RWPE2 (cell line): ENCODE measurements at regions not wholly inside any gene's neighbourhood (a gene's known extent, or its start where the extent isn't known, plus 50 kb on each side); places are given as distances from the start of the nearest gene placed in this dataset.

Experiments
- ATAC-seq: fragments of 200-7000 bp; cut with Tn5 transposase; 3 replicates; pipeline ENCODE4 v1.9.1; 2021; ENCODE audit warnings: low read depth
- DNase-seq: peaks from one replicate; pipeline ENCODE4 v3.0.0-alpha.2; 2020; ENCODE audit warnings: low spot score
- H3K27ac ChIP-seq: fragments of 450-650 bp; 2 replicates; pipeline ENCODE4 v1.5.1; 2017; ENCODE audit warnings: mild to moderate bottlenecking; ENCODE audit not compliant: poor library complexity, severe bottlenecking
- H3K27me3 ChIP-seq: fragments of 250-450 bp; sonication (Bioruptor Pico); 2 replicates; pipeline ENCODE4 v1.5.1; 2021; ENCODE audit warnings: mild to moderate bottlenecking, moderate library complexity; ENCODE audit not compliant: insufficient read depth, poor library complexity, severe bottlenecking
- H3K36me3 ChIP-seq: fragments of 250-450 bp; sonication (Bioruptor Pico); 2 replicates; pipeline ENCODE4 v1.5.1; 2020; ENCODE audit warnings: low read depth, mild to moderate bottlenecking, moderate library complexity
- H3K4me1 ChIP-seq: fragments of 250-450 bp; sonication (Bioruptor Pico); 2 replicates; pipeline ENCODE4 v1.5.1; 2021; ENCODE audit warnings: mild to moderate bottlenecking, moderate library complexity; ENCODE audit not compliant: insufficient read depth, poor library complexity, severe bottlenecking
- H3K4me3 ChIP-seq: fragments of 250-450 bp; sonication (Bioruptor Pico); 2 replicates; pipeline ENCODE4 v1.5.1; 2021; ENCODE audit warnings: mild to moderate bottlenecking, moderate library complexity; ENCODE audit not compliant: severe bottlenecking
- H3K9me3 ChIP-seq: fragments of 250-450 bp; sonication (Bioruptor Pico); 2 replicates; pipeline ENCODE4 v1.5.1; 2021; ENCODE audit warnings: mild to moderate bottlenecking, moderate library complexity; ENCODE audit not compliant: severe bottlenecking
- TF ChIP-seq, protein P1 (sequence below): fragments of 450-650 bp; IDR thresholded peaks from one replicate; pipeline ENCODE4 v1.5.1; 2017; ENCODE audit warnings: mild to moderate bottlenecking, moderate library complexity; ENCODE audit not compliant: poor library complexity, severe bottlenecking

GRCh38 chr5:8871446-8871845 is 674.4 kb downstream of the SEMA5A start:
- Histone ChIP-seq H3K4me1 (no peaks in the 10 kb centered on the region), H3K27me3 (no peaks in the 10 kb centered on the region), H3K9me3 (no peaks in the 10 kb centered on the region), H3K36me3 (no peaks in the 10 kb centered on the region), H3K4me3 (no peak overlapping the region), H3K27ac (no peak overlapping the region)
- no peak for DNase-seq
- ATAC-seq = no peak
- TF ChIP-seq, protein P1, sequence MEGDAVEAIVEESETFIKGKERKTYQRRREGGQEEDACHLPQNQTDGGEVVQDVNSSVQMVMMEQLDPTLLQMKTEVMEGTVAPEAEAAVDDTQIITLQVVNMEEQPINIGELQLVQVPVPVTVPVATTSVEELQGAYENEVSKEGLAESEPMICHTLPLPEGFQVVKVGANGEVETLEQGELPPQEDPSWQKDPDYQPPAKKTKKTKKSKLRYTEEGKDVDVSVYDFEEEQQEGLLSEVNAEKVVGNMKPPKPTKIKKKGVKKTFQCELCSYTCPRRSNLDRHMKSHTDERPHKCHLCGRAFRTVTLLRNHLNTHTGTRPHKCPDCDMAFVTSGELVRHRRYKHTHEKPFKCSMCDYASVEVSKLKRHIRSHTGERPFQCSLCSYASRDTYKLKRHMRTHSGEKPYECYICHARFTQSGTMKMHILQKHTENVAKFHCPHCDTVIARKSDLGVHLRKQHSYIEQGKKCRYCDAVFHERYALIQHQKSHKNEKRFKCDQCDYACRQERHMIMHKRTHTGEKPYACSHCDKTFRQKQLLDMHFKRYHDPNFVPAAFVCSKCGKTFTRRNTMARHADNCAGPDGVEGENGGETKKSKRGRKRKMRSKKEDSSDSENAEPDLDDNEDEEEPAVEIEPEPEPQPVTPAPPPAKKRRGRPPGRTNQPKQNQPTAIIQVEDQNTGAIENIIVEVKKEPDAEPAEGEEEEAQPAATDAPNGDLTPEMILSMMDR = no peak

- no peak overlapping the region for H3K4me3 ChIP-seq
- H3K36me3 ChIP-seq = no peaks in the 10 kb centered on the region
- no peak overlapping the region for H3K27ac ChIP-seq
- H3K27me3 ChIP-seq = no peaks in the 10 kb centered on the region
- no peaks in the 10 kb centered on the region for H3K9me3 ChIP-seq
- no peaks in the 10 kb centered on the region for H3K4me1 ChIP-seq
- TF ChIP-seq, protein P1 = no peak
- DNase-seq (no peak), ATAC-seq (no peak)
These were observed 670.2 kb downstream of the SEMA5A start for GRCh38 chr5:8875722-8876121.

DNA sequence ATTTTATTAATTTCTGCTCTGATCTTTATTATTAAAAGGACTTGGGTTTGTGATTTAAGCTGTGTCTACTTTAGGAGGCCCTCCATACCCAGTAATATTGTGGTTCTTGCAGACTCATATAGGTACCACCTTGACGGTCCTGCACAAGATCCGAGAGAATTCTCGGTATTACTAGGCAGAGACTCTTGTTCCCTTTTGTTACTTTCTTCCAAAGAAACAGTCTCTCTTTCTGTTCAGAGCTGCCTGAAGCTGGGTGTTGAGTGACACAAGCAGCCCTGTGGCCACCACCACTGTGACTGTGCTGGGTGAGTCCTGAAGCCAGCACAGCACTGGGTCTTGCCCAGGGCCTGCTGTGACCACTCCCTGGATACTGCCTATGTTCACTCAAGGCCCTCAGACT is 666.6 kb downstream of the SEMA5A start:
- TF ChIP-seq, protein P1 = no peak
- no peak overlapping the region for H3K27ac ChIP-seq
- no peaks in the 10 kb centered on the region for H3K4me1 ChIP-seq
- H3K9me3 ChIP-seq = no peaks in the 10 kb centered on the region
- H3K27me3 ChIP-seq = no peaks in the 10 kb centered on the region
- DNase-seq (no peak), ATAC-seq (no peak)
- H3K36me3 ChIP-seq = no peaks in the 10 kb centered on the region
- H3K4me3 ChIP-seq = no peak overlapping the region

DNA sequence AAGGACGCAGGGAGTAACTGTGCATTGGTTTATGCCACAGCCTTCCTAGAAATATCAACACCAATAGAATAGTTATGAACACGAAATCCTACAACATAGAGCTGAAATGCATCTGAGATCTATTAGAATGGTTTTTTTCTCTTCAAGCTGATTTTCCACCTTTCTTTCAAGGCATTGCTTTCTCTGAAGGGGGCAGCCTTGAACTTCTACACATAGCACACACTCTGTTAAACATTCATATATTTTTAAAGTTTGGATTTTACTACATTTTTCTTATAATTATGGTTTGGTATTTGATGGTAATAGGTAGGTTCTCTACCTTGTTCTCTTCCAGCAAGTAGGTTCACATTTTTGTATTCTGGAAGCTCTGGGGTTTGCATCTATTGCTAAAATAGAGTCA is 661.8 kb downstream of the SEMA5A start:
- no peaks in the 10 kb centered on the region for H3K36me3 ChIP-seq
- H3K9me3 ChIP-seq = peaks cover 15% of the 10 kb centered on the region
- H3K4me3 ChIP-seq = no peak overlapping the region
- H3K4me1 ChIP-seq = peaks cover 2% of the 10 kb centered on the region
- no peak overlapping the region for H3K27ac ChIP-seq
- TF ChIP-seq, protein P1 = peak; percentile 41
- no peaks in the 10 kb centered on the region for H3K27me3 ChIP-seq
- no peak for ATAC-seq
- DNase-seq = no peak

GRCh38 chr5:8892926-8893325 is 652.9 kb downstream of the SEMA5A start:
- no peak for DNase-seq
- H3K27me3 ChIP-seq = no peaks in the 10 kb centered on the region
- no peaks in the 10 kb centered on the region for H3K36me3 ChIP-seq
- H3K4me3 ChIP-seq = no peak overlapping the region
- ATAC-seq = no peak
- TF ChIP-seq, protein P1 = no peak
- H3K27ac ChIP-seq = no peak overlapping the region
- H3K4me1 ChIP-seq = no peaks in the 10 kb centered on the region
- no peaks in the 10 kb centered on the region for H3K9me3 ChIP-seq
